K562 (cell line): ENCODE measurements at regions not wholly inside any gene's neighbourhood (a gene's known extent, or its start where the extent isn't known, plus 50 kb on each side); places are given as distances from the start of the nearest gene placed in this dataset.

Experiments used
- ATAC-seq: fragments of 200-7000 bp; cut with Tn5 transposase; 3 replicates; pipeline ENCODE4 v1.9.1; 2020; ENCODE audit warnings: moderate library complexity
- BruUV-seq: library from RNA; stranded (reverse); fragments of 400-500 nt; replicated peaks from 2 replicates; lab custom pipeline; 2021; lab: Mats Ljungman, UMichigan
- CTCF ChIA-PET: fragments of 300-600 bp; formaldehyde crosslinking; extraction: SDS; loops from one replicate; lab custom pipeline; 2021; ENCODE audit warnings: low intra/inter-chr PET ratio; lab: Yijun Ruan, JAX
- POLR2A ChIA-PET: fragments of 300-600, 350-650 bp; sonication (Branson Sonifier 250); formaldehyde crosslinking; extraction: SDS; loops from one replicate; lab custom pipeline; 2021; ENCODE audit warnings: antibody characterized with exemption, inconsistent platforms; lab: Yijun Ruan, JAX
- DNase-seq, 4 experiments: peaks; one replicate each; pipeline versions ENCODE4 v3.0.0 to v3.0.0-alpha.2; 2011 to 2018; ENCODE audit warnings: low spot score in 3 of 4, mixed read lengths in 3 of 4; ENCODE audit errors: extremely low read depth in 1 of 4
- FAIRE-seq: peaks from 2 replicates; lab custom pipeline; 2011; peaks lifted over from hg19 to GRCh38; lab: Jason Lieb, UNC
- H2AFZ ChIP-seq: 2 replicates; pipeline ENCODE4 v1.6.0; 2011; ENCODE audit warnings: low read depth, low read length, control low read depth, inconsistent platforms
- H3K27ac ChIP-seq: fragments of 200-600 bp; 3 replicates; pipeline ENCODE4 v1.8.0; 2011; ENCODE audit warnings: low read depth, mild to moderate bottlenecking, control low read depth, inconsistent platforms, low read length, moderate library complexity, mixed read lengths; ENCODE audit errors: extremely low read depth
- H3K27me3 ChIP-seq, 2 experiments: fragments of 300-600 bp in 1 of 2; 2 replicates in 1 of 2; 3 replicates in 1 of 2; pipeline versions ENCODE4 v1.6.0 to v1.8.0; 2011; ENCODE audit warnings: inconsistent platforms in 2 of 2, low read length in 2 of 2, mild to moderate bottlenecking in 1 of 2, mixed read lengths in 1 of 2, moderate library complexity in 1 of 2; ENCODE audit not compliant: control insufficient read depth in 2 of 2, insufficient read depth in 2 of 2
- H3K36me3 ChIP-seq: fragments of 300-600 bp; 3 replicates; pipeline ENCODE4 v1.8.0; 2011; ENCODE audit warnings: mild to moderate bottlenecking, low read length, inconsistent platforms; ENCODE audit not compliant: control insufficient read depth, insufficient read depth
- H3K4me1 ChIP-seq, 2 experiments: fragments of 200-600 bp in 1 of 2; replicated peaks in 1 of 2; 2 replicates in 1 of 2; 3 replicates in 1 of 2; pipeline versions ENCODE4 v1.5.1 to v1.8.0; 2011; ENCODE audit warnings: inconsistent platforms in 2 of 2, low read length in 2 of 2, mild to moderate bottlenecking in 1 of 2, mixed read lengths in 1 of 2, moderate library complexity in 1 of 2; ENCODE audit not compliant: control insufficient read depth in 2 of 2, insufficient read depth in 2 of 2
- H3K4me2 ChIP-seq: 2 replicates; pipeline ENCODE4 v1.6.1; 2011; ENCODE audit warnings: low read length, control low read depth, inconsistent platforms, mixed read lengths; ENCODE audit not compliant: insufficient read depth
- H3K4me3 ChIP-seq: fragments of 200-600 bp; sonication (generic), shearing (Covaris generic); 2 replicates; pipeline ENCODE4 v1.5.1; 2016; ENCODE audit warnings: control low read depth, inconsistent platforms
- H3K79me2 ChIP-seq: fragments of 200-600 bp; 3 replicates; pipeline ENCODE4 v1.8.0; 2011; ENCODE audit warnings: low read length, inconsistent platforms; ENCODE audit not compliant: control insufficient read depth, insufficient read depth
- H3K9ac ChIP-seq, 2 experiments: 2 replicates each; pipeline versions ENCODE4 v1.6.0 to v1.6.1; 2011; ENCODE audit warnings: low read depth in 2 of 2, low read length in 2 of 2, control low read depth in 1 of 2, inconsistent platforms in 1 of 2, mild to moderate bottlenecking in 1 of 2, mixed read lengths in 1 of 2; ENCODE audit not compliant: insufficient read depth in 1 of 2
- H3K9me1 ChIP-seq: one replicate; pipeline ENCODE4 v1.6.0; 2011; ENCODE audit warnings: inconsistent platforms, mild to moderate bottlenecking, low read length, moderate library complexity; ENCODE audit not compliant: control insufficient read depth, insufficient read depth
- H3K9me3 ChIP-seq: replicated peaks from 2 replicates; pipeline ENCODE4 v1.5.1; 2011; ENCODE audit warnings: low read depth, low read length, inconsistent platforms; ENCODE audit not compliant: control insufficient read depth, insufficient read depth
- H4K20me1 ChIP-seq: replicated peaks from 2 replicates; pipeline ENCODE4 v1.6.1; 2011; ENCODE audit warnings: low read length, inconsistent platforms, mixed read lengths; ENCODE audit not compliant: control insufficient read depth, insufficient read depth
- ELF4 ChIP-seq: fragments of 450-650 bp; formaldehyde crosslinking; IDR thresholded peaks from 2 replicates; pipeline ENCODE4 v1.4.0; 2022; ENCODE audit warnings: missing genetic modification characterization
- GATA2 ChIP-seq: sonication (generic); formaldehyde crosslinking; IDR thresholded peaks from 2 replicates; pipeline ENCODE4 v1.4.0; 2020; ENCODE audit warnings: mild to moderate bottlenecking, missing genetic modification reagents
- MXI1 ChIP-seq: IDR thresholded peaks from 2 replicates; pipeline ENCODE4 v1.6.1; 2011; ENCODE audit warnings: low read depth, mild to moderate bottlenecking, improper control_type of control experiment, low read length
- NFE2L1 ChIP-seq: fragments of 450-650 bp; IDR thresholded peaks from 2 replicates; pipeline ENCODE4 v1.6.1; 2016; ENCODE audit warnings: missing genetic modification characterization, low read depth, mild to moderate bottlenecking, missing compliant biosample characterization, moderate library complexity, borderline replicate concordance
- PHF8 ChIP-seq: fragments of 200-600 bp; sonication (generic); IDR thresholded peaks from 2 replicates; pipeline ENCODE4 v1.6.1; 2012; ENCODE audit warnings: mixed run types, mild to moderate bottlenecking, inconsistent platforms, low read length, moderate library complexity, borderline replicate concordance
- TAL1 ChIP-seq: fragments of 450-650 bp; IDR thresholded peaks from 2 replicates; pipeline ENCODE4 v1.6.1; 2016; ENCODE audit warnings: mild to moderate bottlenecking
- TBP ChIP-seq: optimal IDR thresholded peaks from 2 replicates; pipeline ENCODE3; 2011; ENCODE audit warnings: low read depth, low read length, improper control_type of control experiment
- ZNF165 ChIP-seq: fragments of 250-450 bp; sonication (Bioruptor Pico); IDR thresholded peaks from 2 replicates; pipeline ENCODE4 v1.4.0; 2020; ENCODE audit warnings: borderline replicate concordance
- ZNF280A ChIP-seq: fragments of 450-650 bp; IDR thresholded peaks from 2 replicates; pipeline ENCODE4 v1.6.1; 2018; ENCODE audit warnings: mild to moderate bottlenecking, low read depth; ENCODE audit not compliant: partially characterized antibody
- ZNF511 ChIP-seq: sonication (generic); formaldehyde crosslinking; IDR thresholded peaks from 2 replicates; pipeline ENCODE4 v1.8.0; 2022; ENCODE audit warnings: mild to moderate bottlenecking, missing genetic modification reagents
- WGBS: fragments of 100-300 bp; shearing (Covaris generic); methylation state at CpG from one replicate; pipeline ENCODE4 v1.1.6; 2016; ENCODE audit warnings: low coverage, mixed read lengths; ENCODE audit not compliant: insufficient coverage; ENCODE audit errors: missing lambda C conversion rate; 5-methylcytosine and 5-hydroxymethylcytosine counted together
- in situ Hi-C: fragments of 300-500 bp; cut with MboI; formaldehyde crosslinking; loops from 4 replicates; pipeline ENCODE4 v1.15.0; 2018; ENCODE audit warnings: inconsistent platforms, mixed read lengths
- intact Hi-C: fragments of 100-400 bp; cut with micrococcal nuclease; formaldehyde crosslinking; loops from 2 replicates; pipeline ENCODE4 v1.14.2; 2022

- TF ChIP-seq GATA2 (CRISPR knock-in tag) = no peak
Measured at GRCh38 chr14:101460521-101460920, 100.8 kb upstream of the DIO3 start (continued).

- no peak overlapping the region for H3K27ac ChIP-seq
- no peak overlapping the region for H3K4me2 ChIP-seq
- 3% methylated on average over 10 of the region's 12 CpGs for WGBS
- CTCF ChIA-PET = no interaction called here
- intact Hi-C loops = no loop called here
- in situ Hi-C loops = no loop called here
- peaks cover 0 to 9% of the 10 kb centered on the region in 2 experiments; a peak in 2 of 5 replicates for H3K4me1 ChIP-seq
- ATAC-seq (no peak), DNase-seq (no peak), FAIRE-seq (no peak)
- no peaks in the 10 kb centered on the region for H4K20me1 ChIP-seq
- no peaks in the 10 kb centered on the region for H3K36me3 ChIP-seq
- no peak overlapping the region for H2AFZ ChIP-seq
- POLR2A ChIA-PET = interaction anchor here (0.6 kb wide), 1 partner anchor 17 kb away, joined by 4 read pairs; no protein-coding TSS in a partner anchor
- no peaks in the 10 kb centered on the region for H3K9me1 ChIP-seq
- no peak overlapping the region for H3K9ac ChIP-seq
- TF ChIP-seq TBP (no peak), ZNF165 (CRISPR knock-in tag) (no peak), NFE2L1 (no peak), MXI1 (no peak), ELF4 (CRISPR knock-in tag) (no peak), ZNF511 (CRISPR knock-in tag) (no peak), PHF8 (no peak), TAL1 (no peak), ZNF280A (no peak)
- H3K9me3 ChIP-seq = no peaks in the 10 kb centered on the region
- no TSS peak for BruUV-seq
- no peak overlapping the region for H3K4me3 ChIP-seq
- no peaks in the 10 kb centered on the region for H3K79me2 ChIP-seq
- peaks cover 0 to 44% of the 10 kb centered on the region in 2 experiments; a peak in 2 of 5 replicates for H3K27me3 ChIP-seq
Measured at GRCh38 chr14:101460986-101461750, 100.1 kb upstream of the DIO3 start.
